Neutrophil (primary cell): ENCODE measurements at regions not wholly inside any gene's neighbourhood (a gene's known extent, or its start where the extent isn't known, plus 50 kb on each side); places are given as distances from the start of the nearest gene placed in this dataset.
"Not testable (repeated sequence)": the region's sequence is repeated elsewhere in the genome, so short reads cannot be mapped to it uniquely, and the experiment has no call there.

Experiments
- H3K27ac ChIP-seq: fragments of 200-600 bp; sonication (generic); 2 replicates; pipeline ENCODE4 v1.5.1; 2016; ENCODE audit warnings: mild to moderate bottlenecking, moderate library complexity
- H3K27me3 ChIP-seq: fragments of 200-600 bp; sonication (generic); 2 replicates; pipeline ENCODE4 v1.6.0; 2016; ENCODE audit warnings: mild to moderate bottlenecking
- H3K36me3 ChIP-seq: fragments of 200-600 bp; sonication (generic); 2 replicates; pipeline ENCODE4 v1.5.1; 2017
- H3K4me1 ChIP-seq, 2 experiments: fragments of 200-600 bp in 1 of 2; sonication (generic) in 1 of 2; 1 replicate in 1 of 2; 2 replicates in 1 of 2; pipeline versions ENCODE4 v1.5.1 to v1.6.1; 2013 to 2016; ENCODE audit warnings: low read depth in 1 of 2, low read length in 1 of 2, mild to moderate bottlenecking in 1 of 2, moderate library complexity in 1 of 2; ENCODE audit not compliant: control insufficient read depth in 1 of 2, insufficient read depth in 1 of 2
- H3K4me3 ChIP-seq, 2 experiments: fragments of 200-600 bp in 1 of 2; sonication (generic) in 1 of 2; 1 replicate in 1 of 2; 2 replicates in 1 of 2; pipeline ENCODE4 v1.5.1; 2013 to 2016; ENCODE audit warnings: low read depth in 1 of 2, low read length in 1 of 2, mild to moderate bottlenecking in 1 of 2, moderate library complexity in 1 of 2
- H3K9me3 ChIP-seq: fragments of 200-600 bp; sonication (generic); 2 replicates; pipeline ENCODE4 v1.5.1; 2016
- CTCF ChIP-seq: fragments of 200-600 bp; sonication (generic); IDR thresholded peaks from 2 replicates; pipeline ENCODE4 v1.5.1; 2016; ENCODE audit warnings: antibody characterized with exemption

- no peaks in the 10 kb centered on the region for H3K36me3 ChIP-seq
- no peaks in the 10 kb centered on the region for H3K9me3 ChIP-seq
- no peak overlapping the region for H3K27ac ChIP-seq
- TF ChIP-seq CTCF, result no peak
- peaks cover 48% of the 10 kb centered on the region for H3K27me3 ChIP-seq
- H3K4me1 ChIP-seq, result no peaks in the 10 kb centered on the region
- no peak overlapping the region for H3K4me3 ChIP-seq
Observed at GRCh38 chr17:72472106-72472505, 351.3 kb downstream of the SOX9 start.

GRCh38 chr17:72472853-72473390 lies 352.1 kb downstream of the SOX9 start:
- not testable (repeated sequence) for H3K9me3 ChIP-seq, H3K4me1 ChIP-seq, H3K36me3 ChIP-seq, H3K27ac ChIP-seq, H3K4me3 ChIP-seq
- peaks cover 48% of the 10 kb centered on the region for H3K27me3 ChIP-seq

- no peak overlapping the region for H3K27ac ChIP-seq
- no peaks in the 10 kb centered on the region for H3K4me1 ChIP-seq
- no peak for TF ChIP-seq CTCF
- H3K36me3 ChIP-seq, result no peaks in the 10 kb centered on the region
- peaks cover 35% of the 10 kb centered on the region for H3K27me3 ChIP-seq
- no peaks in the 10 kb centered on the region for H3K9me3 ChIP-seq
- H3K4me3 ChIP-seq, result no peak overlapping the region
Observed at GRCh38 chr17:72474243-72474642, 353.4 kb downstream of the SOX9 start.

- H3K4me3 ChIP-seq, result no peak overlapping the region
- H3K27ac ChIP-seq, result no peak overlapping the region
- peaks cover 34% of the 10 kb centered on the region for H3K27me3 ChIP-seq
- no peaks in the 10 kb centered on the region for H3K4me1 ChIP-seq
- no peaks in the 10 kb centered on the region for H3K9me3 ChIP-seq
- no peaks in the 10 kb centered on the region for H3K36me3 ChIP-seq
- no peak for TF ChIP-seq CTCF
Observed at GRCh38 chr17:72474719-72475477, 354.1 kb downstream of the SOX9 start.

- Histone ChIP-seq H3K27ac (no peak overlapping the region), H3K27me3 (peaks cover 34% of the 10 kb centered on the region)
Observed at GRCh38 chr17:72476134-72476533, 355.3 kb downstream of the SOX9 start.

More at GRCh38 chr17:72476134-72476533, 355.3 kb downstream of the SOX9 start:
- TF ChIP-seq CTCF, result no peak
- Histone ChIP-seq H3K4me3 (no peak overlapping the region), H3K4me1 (no peaks in the 10 kb centered on the region), H3K36me3 (no peaks in the 10 kb centered on the region), H3K9me3 (no peaks in the 10 kb centered on the region)
